ENCODE measurements at regions not wholly inside any gene's neighbourhood (a gene's known extent, or its start where the extent isn't known, plus 50 kb on each side); places are given as distances from the start of the nearest gene placed in this dataset.
"Not testable (repeated sequence)": the region's sequence is repeated elsewhere in the genome, so short reads cannot be mapped to it uniquely, and the experiment has no call there.

DNA sequence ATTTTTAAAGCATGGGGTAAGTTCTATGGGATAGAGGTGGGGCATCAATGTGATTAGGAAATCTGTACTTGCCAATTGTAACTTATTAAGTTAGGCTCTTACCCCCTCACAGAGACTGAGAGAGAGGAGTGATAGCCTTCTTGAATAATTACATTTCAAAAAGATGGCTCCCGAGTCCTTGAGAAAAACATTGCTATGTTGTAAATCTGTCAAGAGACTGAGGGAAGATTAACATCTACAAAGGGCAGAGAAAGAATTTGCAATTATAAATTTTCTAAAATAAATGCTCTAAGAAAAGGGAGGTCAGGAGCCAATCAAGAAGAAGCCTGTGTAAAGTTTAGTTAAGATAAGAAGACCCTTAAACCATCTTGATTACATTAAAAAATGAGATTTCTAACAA, 1570.8 kb downstream of the OLFM4 start:
- H3K4me1 Mint-ChIP-seq (ENCODE audit: low read depth), result no peaks in the 10 kb centered on the region
- no peak overlapping the region for H3K27ac Mint-ChIP-seq
- ATAC-seq (replicated peaks in 1 of 2) (no peak), DNase-seq (no peak)
- H3K4me3 Mint-ChIP-seq, result no peak overlapping the region
- H3K27me3 Mint-ChIP-seq (ENCODE audit: low read depth), result no peaks in the 10 kb centered on the region
- H3K36me3 Mint-ChIP-seq (ENCODE audit: insufficient read depth in 2 of 2), result peaks cover 1 to 5% of the 10 kb centered on the region in 2 donors
- peaks cover 10 to 13% of the 10 kb centered on the region in 2 donors for H3K9me3 Mint-ChIP-seq

DNA sequence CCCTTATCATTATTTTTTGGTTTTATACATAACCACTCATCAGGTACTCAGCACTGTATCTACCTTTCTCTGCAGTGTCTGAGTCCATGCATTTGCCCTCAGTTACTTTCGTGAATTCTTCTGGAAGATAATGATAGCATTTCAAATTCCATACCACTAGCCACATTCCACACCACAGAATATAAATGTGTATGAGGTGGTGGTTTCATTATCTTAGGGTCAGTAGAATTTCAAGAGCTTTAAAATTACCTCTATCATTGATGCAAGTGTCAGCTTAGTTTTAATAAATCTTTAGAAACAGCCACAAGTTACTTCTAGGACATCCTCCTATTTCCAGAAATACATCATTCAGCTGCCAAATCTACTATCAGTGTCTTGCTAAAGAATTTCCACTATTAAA, 1578.3 kb downstream of the OLFM4 start:
- Mint-ChIP-seq H3K9me3 (peaks cover 15 to 16% of the 10 kb centered on the region in 2 donors), H3K4me1 (ENCODE audit: low read depth) (no peaks in the 10 kb centered on the region), H3K36me3 (ENCODE audit: insufficient read depth in 2 of 2) (peaks cover 1 to 2% of the 10 kb centered on the region in 2 donors), H3K4me3 (no peak overlapping the region), H3K27me3 (ENCODE audit: low read depth) (no peaks in the 10 kb centered on the region), H3K27ac (no peak overlapping the region)
- DNase-seq (no peak), ATAC-seq (replicated peaks in 1 of 2) (no peak)

DNA sequence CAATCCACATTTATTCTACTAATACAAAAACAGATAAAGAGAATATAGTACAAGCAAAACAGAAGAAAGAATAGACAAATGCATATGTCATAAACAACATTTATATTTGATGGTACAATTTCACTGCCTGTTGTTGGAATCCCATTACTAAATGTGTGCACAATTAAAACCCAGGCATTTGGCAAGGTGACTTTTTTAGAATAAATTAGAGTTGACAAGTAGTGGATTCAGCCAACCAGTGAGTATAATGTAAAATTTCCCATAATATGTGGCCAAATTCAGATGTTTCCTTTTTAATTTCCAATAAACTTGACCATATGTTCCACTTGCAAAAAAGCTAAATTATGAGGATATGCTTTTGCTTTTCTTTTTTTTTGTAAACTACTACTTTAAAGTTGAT, 1578.8 kb downstream of the OLFM4 start:
- ATAC-seq (replicated peaks in 1 of 2), result no peak
- DNase-seq, result no peak
- no peaks in the 10 kb centered on the region for H3K4me1 Mint-ChIP-seq (ENCODE audit: low read depth)
- peaks cover 1 to 2% of the 10 kb centered on the region in 2 donors for H3K36me3 Mint-ChIP-seq (ENCODE audit: insufficient read depth in 2 of 2)
- H3K27me3 Mint-ChIP-seq (ENCODE audit: low read depth), result no peaks in the 10 kb centered on the region
- H3K4me3 Mint-ChIP-seq, result no peak overlapping the region
- no peak overlapping the region for H3K27ac Mint-ChIP-seq
- peaks cover 15 to 16% of the 10 kb centered on the region in 2 donors for H3K9me3 Mint-ChIP-seq

DNA sequence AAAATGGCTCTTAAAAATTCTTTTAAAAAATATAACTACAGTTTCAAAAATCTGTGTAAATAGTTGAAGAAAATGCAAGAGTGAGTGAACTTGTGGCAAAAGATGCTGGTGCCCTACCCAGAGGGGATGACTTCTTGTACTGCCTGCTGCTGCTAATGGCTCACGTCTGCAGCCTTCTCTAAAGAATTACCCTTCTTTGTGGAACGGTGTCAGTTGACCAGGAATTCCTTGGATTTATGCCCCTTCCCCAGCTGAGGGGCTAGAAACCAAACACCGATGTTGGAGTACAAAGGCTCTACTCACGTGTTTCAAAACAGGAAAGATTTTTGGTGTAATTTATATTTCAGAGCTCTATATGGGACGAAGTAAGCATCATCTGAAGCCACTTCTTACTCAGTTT, 1582.8 kb downstream of the OLFM4 start:
- Mint-ChIP-seq H3K27me3 (ENCODE audit: low read depth) (no peaks in the 10 kb centered on the region), H3K4me1 (ENCODE audit: low read depth) (no peaks in the 10 kb centered on the region), H3K36me3 (ENCODE audit: insufficient read depth in 2 of 2) (no peaks in the 10 kb centered on the region), H3K4me3 (no peak overlapping the region), H3K9me3 (peaks cover 7 to 8% of the 10 kb centered on the region in 2 donors), H3K27ac (no peak overlapping the region)
- DNase-seq, result no peak
- no peak for ATAC-seq (replicated peaks in 1 of 2)

DNA sequence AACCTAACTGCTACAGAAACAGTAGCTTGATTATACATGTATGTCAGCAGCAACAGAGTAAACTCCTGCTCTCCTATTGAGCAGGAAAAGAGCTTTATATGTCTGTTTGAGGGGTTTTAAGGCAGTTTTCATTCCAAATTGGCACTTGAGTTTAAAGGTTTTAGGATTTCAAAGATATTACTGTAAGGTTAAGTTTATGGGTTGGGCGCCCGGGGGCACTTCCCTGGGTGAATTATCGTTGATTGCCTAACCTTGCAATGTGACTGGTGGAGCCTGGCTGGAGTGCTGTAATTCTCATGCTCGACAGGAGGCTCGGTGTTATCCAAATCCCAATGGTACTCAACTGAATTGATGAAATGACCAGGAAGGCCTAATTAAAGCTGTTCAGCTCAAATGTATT, 1586.1 kb downstream of the OLFM4 start:
- Mint-ChIP-seq H3K27me3 (ENCODE audit: low read depth) (no peaks in the 10 kb centered on the region), H3K9me3 (peaks cover 10 to 15% of the 10 kb centered on the region in 2 donors), H3K4me1 (ENCODE audit: low read depth) (no peaks in the 10 kb centered on the region), H3K27ac (no peak overlapping the region), H3K4me3 (no peak overlapping the region), H3K36me3 (ENCODE audit: insufficient read depth in 2 of 2) (no peaks in the 10 kb centered on the region)
- no peak for ATAC-seq (replicated peaks in 1 of 2)
- no peak for DNase-seq

DNA sequence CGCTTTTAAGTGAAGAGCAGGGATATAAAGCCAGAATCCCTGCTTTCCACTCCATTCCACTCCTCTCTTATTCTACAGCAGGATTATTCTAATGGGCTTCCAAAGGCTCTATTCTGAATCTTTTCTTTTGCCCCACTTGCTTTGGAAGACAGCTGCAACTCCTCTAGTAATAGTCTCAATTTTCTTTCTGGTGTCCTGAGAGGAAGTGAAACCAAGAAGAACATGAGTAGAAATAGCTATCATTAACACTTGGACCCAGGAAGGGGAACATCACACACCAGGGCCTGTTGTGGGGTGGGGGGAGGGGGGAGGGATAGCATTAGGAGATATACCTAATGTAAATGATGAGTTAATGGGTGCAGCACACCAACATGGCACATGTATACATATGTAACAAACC, 1597.9 kb downstream of the OLFM4 start:
- H3K9me3 Mint-ChIP-seq; H3K27ac Mint-ChIP-seq; H3K27me3 Mint-ChIP-seq (ENCODE audit: low read depth); H3K4me3 Mint-ChIP-seq; DNase-seq; H3K4me1 Mint-ChIP-seq (ENCODE audit: low read depth); ATAC-seq (replicated peaks in 1 of 2); H3K36me3 Mint-ChIP-seq (ENCODE audit: insufficient read depth in 2 of 2): not testable (repeated sequence)

DNA sequence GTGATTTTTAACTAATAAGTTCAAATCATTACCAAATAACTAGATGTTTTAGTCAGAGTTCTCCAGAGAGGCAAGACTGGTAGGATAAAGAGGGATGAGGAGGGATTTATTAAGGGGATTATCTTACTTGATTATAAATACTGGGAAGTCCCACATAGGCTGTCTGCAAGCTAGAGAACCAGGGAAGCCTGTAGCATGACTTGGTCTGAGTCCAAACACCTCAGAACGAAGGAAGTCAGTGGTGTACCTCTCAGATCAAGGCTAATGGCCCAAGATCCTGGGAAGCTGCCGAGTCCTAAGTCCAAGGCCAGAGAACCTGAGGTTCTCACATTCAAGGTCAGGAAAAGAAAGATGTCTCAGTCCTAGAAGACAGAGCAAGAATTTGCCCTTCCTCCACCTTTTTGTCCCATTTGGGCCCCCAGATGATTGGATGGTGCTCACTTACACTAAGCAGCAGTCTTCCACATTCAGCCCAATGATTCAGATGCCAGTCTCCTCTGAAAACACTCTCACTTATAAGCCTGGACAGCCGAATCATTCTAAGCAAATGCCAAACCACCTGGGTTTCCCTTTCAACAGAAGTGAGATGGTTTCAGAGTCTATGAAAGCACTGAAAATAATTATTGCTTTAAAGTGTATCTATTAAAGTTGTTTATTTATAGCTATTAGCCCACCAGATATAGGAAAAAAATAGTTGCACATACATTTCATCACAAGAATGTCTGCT, 1599.2 kb downstream of the OLFM4 start:
- DNase-seq, result no peak
- Mint-ChIP-seq H3K9me3 (peaks cover 2 to 6% of the 10 kb centered on the region in 2 donors), H3K4me3 (no peak overlapping the region), H3K27me3 (ENCODE audit: low read depth) (no peaks in the 10 kb centered on the region), H3K4me1 (ENCODE audit: low read depth) (no peaks in the 10 kb centered on the region), H3K36me3 (ENCODE audit: insufficient read depth in 2 of 2) (peaks cover 0 to 3% of the 10 kb centered on the region in 2 donors), H3K27ac (no peak overlapping the region)
- no peak for ATAC-seq (replicated peaks in 1 of 2)

DNA sequence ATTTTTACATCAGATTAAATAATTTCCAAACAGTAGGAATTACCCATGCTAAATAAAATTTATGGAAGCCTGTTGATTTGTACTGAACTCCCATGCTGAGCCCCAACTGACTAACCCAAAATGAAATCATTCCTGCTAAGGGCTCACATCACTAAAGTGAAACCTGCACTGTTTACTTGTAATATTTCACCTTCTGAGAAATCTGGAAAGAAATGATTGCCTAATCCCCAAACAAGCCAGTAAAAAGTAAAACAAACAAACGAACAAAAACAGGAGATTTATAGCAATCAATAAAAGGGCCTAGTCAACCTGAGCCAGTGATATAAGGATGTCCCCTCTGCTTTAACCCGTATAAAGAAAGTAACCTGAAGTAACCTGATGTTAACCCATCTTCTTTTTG, 1599.8 kb downstream of the OLFM4 start:
- Mint-ChIP-seq H3K27ac (no peak overlapping the region), H3K4me3 (no peak overlapping the region), H3K4me1 (ENCODE audit: low read depth) (no peaks in the 10 kb centered on the region), H3K27me3 (ENCODE audit: low read depth) (no peaks in the 10 kb centered on the region), H3K9me3 (peaks cover 3 to 6% of the 10 kb centered on the region in 2 donors), H3K36me3 (ENCODE audit: insufficient read depth in 2 of 2) (peaks cover 0 to 3% of the 10 kb centered on the region in 2 donors)
- no peak for DNase-seq
- ATAC-seq (replicated peaks in 1 of 2), result no peak

DNA sequence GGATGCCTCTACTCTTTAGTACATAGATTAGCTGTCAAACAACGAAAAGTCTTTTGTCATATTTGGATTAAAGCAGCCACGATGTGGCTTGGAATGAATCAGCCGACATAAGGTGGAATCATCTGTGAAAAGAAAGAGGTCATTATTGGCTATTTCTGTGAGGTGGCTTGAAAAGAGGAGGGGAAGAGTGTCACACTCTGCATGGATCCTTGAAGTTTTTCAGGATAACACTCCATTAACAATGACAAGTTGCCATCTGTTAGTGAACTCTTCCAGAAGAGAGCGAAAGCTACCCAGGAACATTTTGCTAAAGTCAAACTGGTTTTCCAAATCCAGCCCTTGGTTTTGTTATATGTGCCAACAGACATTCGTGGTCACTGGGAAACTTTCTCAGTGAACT, 1604.8 kb downstream of the OLFM4 start:
- no peak overlapping the region for H3K4me3 Mint-ChIP-seq
- DNase-seq, result no peak
- H3K27me3 Mint-ChIP-seq (ENCODE audit: low read depth), result no peaks in the 10 kb centered on the region
- peaks cover 0 to 3% of the 10 kb centered on the region in 2 donors for H3K36me3 Mint-ChIP-seq (ENCODE audit: insufficient read depth in 2 of 2)
- no peaks in the 10 kb centered on the region for H3K4me1 Mint-ChIP-seq (ENCODE audit: low read depth)
- H3K27ac Mint-ChIP-seq, result no peak overlapping the region
- no peak for ATAC-seq (replicated peaks in 1 of 2)
- H3K9me3 Mint-ChIP-seq, result peaks cover 3 to 6% of the 10 kb centered on the region in 2 donors

DNA sequence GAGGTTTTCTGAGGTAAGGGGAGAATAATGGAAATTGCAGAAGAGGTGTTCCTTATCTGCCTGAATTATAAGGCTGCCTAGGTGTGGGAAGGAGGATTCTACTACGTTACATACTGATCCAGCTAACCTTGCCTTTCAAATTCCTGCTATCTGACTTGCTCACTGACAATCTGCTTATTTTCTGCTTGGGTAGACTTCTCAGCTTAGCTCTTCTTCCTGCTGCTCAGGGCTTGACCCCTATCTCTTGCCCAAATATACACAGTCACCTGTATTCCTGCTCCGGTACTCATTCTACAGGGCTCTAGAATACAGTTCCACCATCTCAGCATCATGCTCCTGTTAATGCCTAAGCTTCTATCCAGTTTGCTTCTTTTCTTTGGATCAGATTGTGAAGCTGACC, 1607.6 kb downstream of the OLFM4 start:
- H3K9me3 Mint-ChIP-seq, result peaks cover 3 to 6% of the 10 kb centered on the region in 2 donors
- H3K4me1 Mint-ChIP-seq (ENCODE audit: low read depth), result no peaks in the 10 kb centered on the region
- H3K27ac Mint-ChIP-seq, result no peak overlapping the region
- H3K36me3 Mint-ChIP-seq (ENCODE audit: insufficient read depth in 2 of 2), result peaks cover 0 to 4% of the 10 kb centered on the region in 2 donors
- no peaks in the 10 kb centered on the region for H3K27me3 Mint-ChIP-seq (ENCODE audit: low read depth)
- DNase-seq (no peak), ATAC-seq (replicated peaks in 1 of 2) (no peak)
- H3K4me3 Mint-ChIP-seq, result no peak overlapping the region

DNA sequence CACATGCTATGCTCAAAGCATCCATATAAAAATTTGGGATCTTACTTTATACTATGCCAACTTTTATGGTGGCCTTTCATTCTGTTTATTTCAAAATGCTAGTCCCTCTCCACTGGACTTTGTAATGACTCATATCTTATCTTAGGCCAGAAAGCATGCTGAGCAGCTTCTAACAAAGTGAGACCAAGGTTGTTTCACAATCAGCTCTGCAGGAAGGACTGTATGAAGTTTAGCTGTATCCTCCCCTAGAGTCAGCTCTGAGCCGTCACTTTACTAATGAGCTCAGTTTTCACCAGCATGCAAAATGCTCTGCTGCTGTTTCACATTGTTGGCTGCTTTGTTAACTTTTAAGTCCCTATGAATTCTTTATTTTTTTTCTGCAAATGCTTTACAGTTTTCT, 1608.8 kb downstream of the OLFM4 start:
- peaks cover 0 to 4% of the 10 kb centered on the region in 2 donors for H3K9me3 Mint-ChIP-seq
- no peaks in the 10 kb centered on the region for H3K27me3 Mint-ChIP-seq (ENCODE audit: low read depth)
- ATAC-seq (replicated peaks in 1 of 2), result no peak

DNA sequence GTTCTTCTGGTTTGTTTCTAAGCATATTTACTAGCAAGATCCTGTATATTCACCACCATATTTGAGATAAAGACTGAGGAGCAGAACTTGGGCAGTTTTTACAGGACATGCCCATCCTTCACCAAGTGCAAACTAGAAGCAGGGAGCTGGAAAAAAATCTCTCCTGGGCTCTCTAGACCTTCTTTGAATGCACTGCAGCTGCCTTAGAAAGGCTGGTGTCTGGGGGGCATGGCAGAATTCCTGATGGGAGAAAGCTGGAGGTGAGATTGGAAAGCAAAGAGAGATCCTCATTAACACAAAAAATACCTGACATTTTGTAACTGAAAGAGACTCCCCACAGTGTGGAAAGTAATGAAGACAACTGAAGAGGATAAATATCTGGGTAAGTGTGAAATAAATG, 1612.1 kb downstream of the OLFM4 start:
- H3K27me3 Mint-ChIP-seq (ENCODE audit: low read depth), result no peaks in the 10 kb centered on the region
- peaks cover 4 to 5% of the 10 kb centered on the region in 2 donors for H3K9me3 Mint-ChIP-seq
- peaks cover 0 to 2% of the 10 kb centered on the region in 2 donors for H3K36me3 Mint-ChIP-seq (ENCODE audit: insufficient read depth in 2 of 2)

More for the DNA sequence above, 1608.8 kb downstream of the OLFM4 start:
- H3K4me1 Mint-ChIP-seq (ENCODE audit: low read depth), result no peaks in the 10 kb centered on the region
- no peak overlapping the region for H3K4me3 Mint-ChIP-seq
- no peak for DNase-seq
- no peak overlapping the region for H3K27ac Mint-ChIP-seq
- H3K36me3 Mint-ChIP-seq (ENCODE audit: insufficient read depth in 2 of 2), result peaks cover 0 to 2% of the 10 kb centered on the region in 2 donors

DNA sequence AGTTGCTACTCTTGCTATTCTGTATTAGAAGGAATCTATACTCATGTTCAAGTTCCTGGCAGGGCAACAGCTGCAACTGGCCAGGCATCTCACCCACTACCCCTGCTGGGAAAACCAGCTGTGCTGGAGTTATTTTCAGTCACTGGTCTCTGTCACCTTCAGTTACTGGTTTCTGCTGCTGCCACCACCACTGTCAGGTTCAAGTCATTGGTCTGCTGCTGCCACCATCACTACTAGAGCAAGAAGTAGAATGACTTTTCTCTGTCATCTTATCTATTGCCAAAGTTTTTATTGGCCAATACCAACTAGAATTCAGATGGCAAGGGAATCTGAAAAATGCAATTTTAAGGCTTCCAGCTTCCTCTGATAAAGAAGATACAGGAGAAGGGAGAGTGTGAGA, 1615.2 kb downstream of the OLFM4 start:
- Mint-ChIP-seq H3K9me3 (peaks cover 3 to 7% of the 10 kb centered on the region in 2 donors), H3K27me3 (ENCODE audit: low read depth) (no peaks in the 10 kb centered on the region), H3K27ac (no peak overlapping the region)

More for the DNA sequence above, 1612.1 kb downstream of the OLFM4 start:
- H3K27ac Mint-ChIP-seq, result no peak overlapping the region
- DNase-seq (no peak), ATAC-seq (replicated peaks in 1 of 2) (no peak)
- no peak overlapping the region for H3K4me3 Mint-ChIP-seq
- no peaks in the 10 kb centered on the region for H3K4me1 Mint-ChIP-seq (ENCODE audit: low read depth)

DNA sequence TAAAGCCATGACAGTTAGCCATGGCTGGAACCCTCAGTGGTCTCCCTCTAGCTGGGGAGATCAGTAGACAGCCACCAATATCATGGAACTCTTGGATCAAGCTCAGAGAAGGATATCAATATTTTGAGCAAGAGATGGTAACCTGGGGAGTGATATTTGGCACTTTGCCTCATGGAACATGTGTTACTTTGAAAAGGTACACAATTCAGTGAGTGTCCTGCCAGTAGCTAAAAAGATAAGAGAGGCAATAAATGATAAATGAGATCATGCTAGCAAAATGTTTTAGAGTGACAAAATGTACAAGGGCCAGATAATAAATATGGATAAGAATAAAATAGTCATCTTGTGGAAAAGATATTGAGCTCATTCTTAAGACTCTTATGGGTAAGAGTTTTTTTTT, 1618.7 kb downstream of the OLFM4 start:
- no peaks in the 10 kb centered on the region for H3K36me3 Mint-ChIP-seq (ENCODE audit: insufficient read depth in 2 of 2)
- H3K27me3 Mint-ChIP-seq (ENCODE audit: low read depth), result no peaks in the 10 kb centered on the region
- ATAC-seq (replicated peaks in 1 of 2), result no peak

More for the DNA sequence above, 1615.2 kb downstream of the OLFM4 start:
- ATAC-seq (replicated peaks in 1 of 2), result no peak
- DNase-seq, result no peak
- Mint-ChIP-seq H3K36me3 (ENCODE audit: insufficient read depth in 2 of 2) (peaks cover 0 to 2% of the 10 kb centered on the region in 2 donors), H3K4me1 (ENCODE audit: low read depth) (no peaks in the 10 kb centered on the region), H3K4me3 (no peak overlapping the region)

More for the DNA sequence above, 1618.7 kb downstream of the OLFM4 start:
- Mint-ChIP-seq H3K4me1 (ENCODE audit: low read depth) (no peaks in the 10 kb centered on the region), H3K27ac (no peak overlapping the region), H3K9me3 (peaks cover 6 to 10% of the 10 kb centered on the region in 2 donors), H3K4me3 (no peak overlapping the region)
- DNase-seq, result no peak
